CD14-positive monocyte (primary cell): ENCODE measurements at regions not wholly inside any gene's neighbourhood (a gene's known extent, or its start where the extent isn't known, plus 50 kb on each side); places are given as distances from the start of the nearest gene placed in this dataset.
"Not testable (repeated sequence)": the region's sequence is repeated elsewhere in the genome, so short reads cannot be mapped to it uniquely, and the experiment has no call there.

Source experiments
- DNase-seq, 3 donors: peaks; one replicate each; pipeline ENCODE4 v3.0.0-alpha.2; 2011 to 2022
- H2AFZ ChIP-seq: 2 replicates; pipeline ENCODE4 v1.6.0; 2012; ENCODE audit warnings: mild to moderate bottlenecking, low read depth, low read length, inconsistent platforms; ENCODE audit not compliant: insufficient read depth, poor library complexity, severe bottlenecking
- H3K27ac ChIP-seq, 2 donors: 1 replicate in 1 of 2; 2 replicates in 1 of 2; pipeline ENCODE4 v1.5.1; 2012 to 2013; ENCODE audit warnings: low read length in 2 of 2, control low read depth in 1 of 2, inconsistent platforms in 1 of 2, low read depth in 1 of 2, mild to moderate bottlenecking in 1 of 2
- H3K27me3 ChIP-seq, 2 donors: one replicate each; pipeline versions ENCODE4 v1.6.0 to v1.6.1; 2011 to 2013; ENCODE audit warnings: low read length in 2 of 2; ENCODE audit not compliant: control insufficient read depth in 2 of 2, insufficient read depth in 2 of 2
- H3K36me3 ChIP-seq, 2 donors: replicated peaks in 1 of 2; 1 replicate in 1 of 2; 2 replicates in 1 of 2; pipeline versions ENCODE4 v1.5.1 to v1.6.1; 2012 to 2013; ENCODE audit warnings: low read length in 2 of 2, control low read depth in 1 of 2, inconsistent platforms in 1 of 2, mild to moderate bottlenecking in 1 of 2; ENCODE audit not compliant: insufficient read depth in 2 of 2, control insufficient read depth in 1 of 2
- H3K4me1 ChIP-seq, 2 donors: 1 replicate in 1 of 2; 2 replicates in 1 of 2; pipeline versions ENCODE4 v1.5.1 to v1.6.1; 2012 to 2013; ENCODE audit warnings: low read length in 2 of 2, control low read depth in 1 of 2, inconsistent platforms in 1 of 2, mild to moderate bottlenecking in 1 of 2, moderate library complexity in 1 of 2; ENCODE audit not compliant: insufficient read depth in 2 of 2, control insufficient read depth in 1 of 2
- H3K4me2 ChIP-seq: replicated peaks from 2 replicates; pipeline ENCODE3; 2012; ENCODE audit warnings: low read length, moderate library complexity, mild to moderate bottlenecking; ENCODE audit not compliant: poor library complexity, severe bottlenecking; ENCODE audit errors: extremely low read depth
- H3K4me3 ChIP-seq, 3 experiments: fragments of 200-600 bp in 1 of 3; sonication (generic) in 1 of 3; replicated peaks in 1 of 3; 1 replicate in 2 of 3; 2 replicates in 1 of 3; pipeline ENCODE4 v1.5.1; 2011 to 2013; ENCODE audit warnings: low read length in 3 of 3, mild to moderate bottlenecking in 3 of 3, control low read depth in 2 of 3, low read depth in 2 of 3, inconsistent platforms in 1 of 3, moderate library complexity in 1 of 3
- H3K79me2 ChIP-seq: 2 replicates; pipeline ENCODE4 v1.6.0; 2012; ENCODE audit warnings: mild to moderate bottlenecking, control low read depth, inconsistent platforms, low read length, moderate library complexity; ENCODE audit not compliant: insufficient read depth
- H3K9ac ChIP-seq: 2 replicates; pipeline ENCODE4 v1.6.0; 2017; ENCODE audit warnings: low read length, mild to moderate bottlenecking; ENCODE audit not compliant: insufficient read depth, poor library complexity, severe bottlenecking
- H3K9me3 ChIP-seq, 2 donors: replicated peaks in 1 of 2; 1 replicate in 1 of 2; 2 replicates in 1 of 2; pipeline versions ENCODE4 v1.5.1 to v1.6.1; 2012 to 2013; ENCODE audit warnings: low read length in 2 of 2, control low read depth in 1 of 2; ENCODE audit not compliant: control insufficient read depth in 1 of 2, insufficient read depth in 1 of 2
- H4K20me1 ChIP-seq: 2 replicates; pipeline ENCODE4 v1.6.0; 2012; ENCODE audit warnings: mild to moderate bottlenecking, low read length, control low read depth, moderate library complexity; ENCODE audit not compliant: insufficient read depth
- H3K27ac Mint-ChIP-seq, 7 donors: one replicate each; pipeline ENCODE4 v1.8.0; 2020; ENCODE audit warnings: mild to moderate bottlenecking in 7 of 7, mixed read lengths in 7 of 7, moderate library complexity in 6 of 7, inconsistent platforms in 2 of 7
- H3K27me3 Mint-ChIP-seq, 3 donors: one replicate each; pipeline ENCODE4 v1.8.0; 2021 to 2022; ENCODE audit warnings: low read depth in 3 of 3, mild to moderate bottlenecking in 3 of 3, mixed read lengths in 3 of 3, moderate library complexity in 3 of 3, inconsistent platforms in 1 of 3
- H3K36me3 Mint-ChIP-seq, 2 donors: one replicate each; pipeline ENCODE4 v1.8.0; 2020; ENCODE audit warnings: mixed read lengths in 2 of 2, inconsistent platforms in 1 of 2, mild to moderate bottlenecking in 1 of 2
- H3K4me1 Mint-ChIP-seq: one replicate; pipeline ENCODE4 v1.8.0; 2020; ENCODE audit warnings: mild to moderate bottlenecking, mixed read lengths
- H3K4me3 Mint-ChIP-seq, 2 donors: one replicate each; pipeline ENCODE4 v1.8.0; 2020; ENCODE audit warnings: mild to moderate bottlenecking in 2 of 2, mixed read lengths in 2 of 2, moderate library complexity in 1 of 2
- H3K9me3 Mint-ChIP-seq, 7 donors: one replicate each; pipeline ENCODE4 v1.8.0; 2020 to 2022; ENCODE audit warnings: mixed read lengths in 7 of 7, mild to moderate bottlenecking in 6 of 7, moderate library complexity in 6 of 7, inconsistent platforms in 2 of 7
- CTCF ChIP-seq: fragments of 200-600 bp; IDR thresholded peaks from one replicate; pipeline ENCODE4 v1.8.0; 2022; ENCODE audit warnings: antibody characterized with exemption, mild to moderate bottlenecking
- WGBS: methylation state at CpG from one replicate; pipeline ENCODE4 v1.1.5; 2013; ENCODE audit warnings: missing lambda C conversion rate; ENCODE audit not compliant: insufficient coverage; 5-methylcytosine and 5-hydroxymethylcytosine counted together
- intact Hi-C, 2 donors: fragments of 100-400 bp; cut with micrococcal nuclease; formaldehyde crosslinking; loops; one replicate each; pipeline versions ENCODE4 v1.15.0 to v1.15.1; 2023

GRCh38 chr6:40138273-40138720 lies 204.0 kb upstream of the MOCS1 start:
- Histone ChIP-seq H3K4me1 (no peaks in the 10 kb centered on the region), H3K27ac (no peak overlapping the region), H3K4me3 (no peak overlapping the region), H2AFZ (no peak overlapping the region), H3K36me3 (no peaks in the 10 kb centered on the region), H3K79me2 (no peaks in the 10 kb centered on the region), H3K9ac (no peak overlapping the region), H3K27me3 (no peaks in the 10 kb centered on the region), H3K9me3 (peaks cover 8 to 13% of the 10 kb centered on the region in 2 donors), H4K20me1 (no peaks in the 10 kb centered on the region), H3K4me2 (no peak overlapping the region)
- WGBS: no CpG with 5 or more reads among the region's 4 CpGs
- no peaks in the 10 kb centered on the region for H3K4me1 Mint-ChIP-seq
- no peaks in the 10 kb centered on the region for H3K36me3 Mint-ChIP-seq
- no peak for DNase-seq
- H3K9me3 Mint-ChIP-seq: peaks cover 2 to 26% (median 12%) of the 10 kb centered on the region in 7 donors
- no peak for TF ChIP-seq CTCF
- no peaks in the 10 kb centered on the region for H3K27me3 Mint-ChIP-seq
- intact Hi-C loops: no loop called here
- H3K27ac Mint-ChIP-seq: no peak overlapping the region
- H3K4me3 Mint-ChIP-seq: no peak overlapping the region

GRCh38 chr6:40135491-40136072 lies 201.3 kb upstream of the MOCS1 start:
- Histone ChIP-seq H3K27ac (no peak overlapping the region), H3K27me3 (no peaks in the 10 kb centered on the region), H3K79me2 (no peaks in the 10 kb centered on the region), H3K9me3 (peaks cover 8 to 26% of the 10 kb centered on the region in 2 donors), H3K36me3 (no peaks in the 10 kb centered on the region), H3K4me1 (no peaks in the 10 kb centered on the region), H2AFZ (no peak overlapping the region), H3K9ac (no peak overlapping the region), H3K4me3 (no peak overlapping the region), H4K20me1 (no peaks in the 10 kb centered on the region), H3K4me2 (no peak overlapping the region)
- H3K4me1 Mint-ChIP-seq: no peaks in the 10 kb centered on the region
- intact Hi-C loops: no loop called here
- H3K27me3 Mint-ChIP-seq: no peaks in the 10 kb centered on the region
- no peak overlapping the region for H3K27ac Mint-ChIP-seq
- no peak overlapping the region for H3K4me3 Mint-ChIP-seq
- H3K36me3 Mint-ChIP-seq: no peaks in the 10 kb centered on the region
- peaks cover 2 to 25% (median 15%) of the 10 kb centered on the region in 7 donors for H3K9me3 Mint-ChIP-seq
- no CpG with 5 or more reads among the region's 6 CpGs for WGBS
- TF ChIP-seq CTCF: no peak
- no peak for DNase-seq

- H3K9ac ChIP-seq, H3K4me3 ChIP-seq, H3K4me2 ChIP-seq, H3K4me1 Mint-ChIP-seq, DNase-seq, H3K4me1 ChIP-seq, H3K27ac ChIP-seq, H3K36me3 Mint-ChIP-seq, H3K27me3 Mint-ChIP-seq, intact Hi-C loops, H4K20me1 ChIP-seq, H3K27me3 ChIP-seq, H3K36me3 ChIP-seq, H3K4me3 Mint-ChIP-seq, H2AFZ ChIP-seq, H3K79me2 ChIP-seq: not testable (repeated sequence)
- 94% methylated on average over 15 of the region's 20 CpGs for WGBS
- Mint-ChIP-seq H3K27ac (peak overlapping the region in 1 of 7 donors; percentile 20), H3K9me3 (peaks cover 5 to 34% (median 19%) of the 10 kb centered on the region in 7 donors)
- peaks cover 10 to 29% of the 10 kb centered on the region in 2 donors for H3K9me3 ChIP-seq
Observed at GRCh38 chr6:40133981-40134380, 199.7 kb upstream of the MOCS1 start.
